Myocyte (in vitro differentiated cells): ENCODE measurements at regions not wholly inside any gene's neighbourhood (a gene's known extent, or its start where the extent isn't known, plus 50 kb on each side); places are given as distances from the start of the nearest gene placed in this dataset.
A peak's percentile ranks its signal among the peaks of the same experiment; 100 is the strongest.
"Not testable (repeated sequence)": the region's sequence is repeated elsewhere in the genome, so short reads cannot be mapped to it uniquely, and the experiment has no call there.

Experiments
- DNase-seq: peaks from one replicate; pipeline ENCODE4 v3.0.0-alpha.2; 2012; ENCODE audit warnings: low read depth

DNA sequence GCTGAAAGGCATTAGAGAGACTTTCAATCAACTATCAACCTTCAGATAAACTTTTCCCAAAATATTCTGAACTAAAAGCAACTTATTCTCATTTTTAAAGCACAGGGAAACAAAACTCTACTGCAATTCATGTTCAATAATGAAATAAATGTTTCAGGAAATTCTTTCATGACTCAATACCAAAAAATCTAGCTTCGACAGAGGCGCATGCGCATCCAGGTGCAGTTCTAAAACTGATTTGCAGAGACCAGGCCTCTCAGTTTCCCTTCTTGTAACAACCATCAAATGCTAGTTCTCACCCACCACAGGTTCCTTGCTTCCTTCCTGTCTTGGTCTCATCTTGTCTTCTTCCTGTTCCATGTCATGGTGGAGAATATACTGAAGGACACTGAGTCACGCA, 55.3 kb upstream of the NRBF2 start:
- no peak for DNase-seq

DNA sequence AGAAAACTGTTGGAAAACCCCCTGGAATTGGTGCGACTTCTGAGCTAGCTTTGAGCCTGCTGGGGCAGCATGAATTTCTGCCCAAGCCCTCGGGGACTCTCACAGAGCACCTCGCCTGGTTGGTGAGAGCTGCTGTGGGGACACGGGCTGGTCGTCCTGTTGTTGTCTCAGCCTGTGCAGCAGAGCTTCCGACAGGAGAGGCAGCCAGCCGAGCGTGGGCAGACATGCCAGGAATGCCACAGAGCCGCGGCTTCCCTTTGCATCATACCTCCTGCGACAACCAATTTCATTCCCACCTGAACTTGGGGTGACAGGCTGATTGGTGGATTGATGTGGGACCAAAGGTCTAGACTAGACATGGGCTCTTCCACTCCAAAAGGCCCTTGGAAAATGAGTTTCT, 60.2 kb upstream of the NRBF2 start:
- DNase-seq, result no peak

DNA sequence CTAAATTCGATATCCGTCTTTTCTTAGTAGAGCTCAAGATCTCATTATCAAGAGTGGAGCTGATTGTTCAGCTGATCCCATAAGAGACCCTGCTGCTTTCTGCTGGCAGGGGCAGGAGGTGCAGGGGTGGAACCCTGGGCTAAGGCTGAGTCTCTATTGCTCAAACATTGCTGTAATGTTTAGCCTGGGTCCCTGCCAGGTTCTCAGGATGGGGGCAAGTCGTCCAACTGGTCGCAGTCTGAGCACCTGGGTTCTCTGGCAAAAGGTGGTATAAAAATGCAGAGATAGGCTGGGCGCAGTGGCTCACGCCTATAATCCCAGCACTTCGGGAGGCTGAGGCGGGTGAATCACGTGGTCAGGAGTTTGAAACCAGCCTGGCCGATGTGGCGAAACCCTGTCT, 62.0 kb upstream of the NRBF2 start:
- no peak for DNase-seq

DNA sequence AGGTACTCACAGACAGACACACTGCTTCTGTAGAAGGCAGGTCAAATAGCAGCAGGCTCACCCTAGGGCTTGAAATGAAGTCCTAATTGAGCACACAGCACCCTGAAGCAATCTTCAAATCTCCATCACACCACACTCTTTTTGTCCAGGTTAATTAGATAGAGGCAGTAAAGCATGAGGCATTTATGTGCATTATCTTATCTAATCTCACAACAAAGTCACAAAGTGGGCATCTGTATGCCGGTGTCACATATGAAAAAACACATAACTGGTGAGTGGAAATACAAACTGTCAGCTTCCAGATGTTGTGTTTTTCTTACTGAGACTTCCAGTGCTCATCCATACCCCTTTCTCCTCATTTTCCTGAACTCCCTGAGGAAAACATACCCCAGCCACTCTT, 63.8 kb upstream of the NRBF2 start:
- DNase-seq, result no peak

DNA sequence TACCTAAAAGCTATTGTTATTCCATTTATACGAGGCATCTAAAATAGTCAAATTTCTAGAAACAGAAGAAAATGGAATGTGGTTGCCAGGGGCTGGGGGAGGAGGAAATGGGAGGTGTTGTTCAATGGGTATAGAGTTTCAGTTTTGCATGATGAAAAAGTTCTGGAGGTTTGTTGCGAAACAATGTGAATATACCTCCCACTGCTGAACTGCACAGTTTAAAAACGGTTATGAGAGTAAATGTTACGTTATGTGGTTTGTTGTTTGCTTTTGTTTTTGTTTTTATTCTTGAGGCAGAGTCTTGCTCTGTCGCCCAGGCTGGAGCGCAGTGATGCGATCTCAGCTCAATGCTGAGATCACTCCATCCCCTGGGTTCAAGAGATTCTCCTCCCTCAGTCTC, 64.9 kb upstream of the NRBF2 start:
- DNase-seq, result peak; percentile 6

DNA sequence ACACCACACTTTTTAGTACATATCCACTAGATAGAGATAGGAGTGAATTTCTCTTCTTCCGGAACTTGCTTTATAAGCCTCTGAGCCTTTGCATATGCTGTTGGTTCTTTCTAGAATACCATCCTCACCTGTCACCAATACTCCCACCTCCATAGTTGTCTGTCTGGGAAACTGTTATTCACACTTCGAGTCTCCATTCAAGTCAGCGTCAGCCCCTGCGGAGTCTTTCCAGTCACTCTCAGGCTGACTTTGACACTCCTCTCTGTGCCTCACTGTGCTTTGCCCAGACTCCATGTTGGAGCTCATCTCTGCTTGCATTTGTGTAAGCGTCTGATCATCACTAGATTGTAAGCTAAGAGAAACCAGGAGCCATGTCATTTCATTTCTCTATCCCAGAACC, 66.5 kb upstream of the NRBF2 start:
- no peak for DNase-seq

DNA sequence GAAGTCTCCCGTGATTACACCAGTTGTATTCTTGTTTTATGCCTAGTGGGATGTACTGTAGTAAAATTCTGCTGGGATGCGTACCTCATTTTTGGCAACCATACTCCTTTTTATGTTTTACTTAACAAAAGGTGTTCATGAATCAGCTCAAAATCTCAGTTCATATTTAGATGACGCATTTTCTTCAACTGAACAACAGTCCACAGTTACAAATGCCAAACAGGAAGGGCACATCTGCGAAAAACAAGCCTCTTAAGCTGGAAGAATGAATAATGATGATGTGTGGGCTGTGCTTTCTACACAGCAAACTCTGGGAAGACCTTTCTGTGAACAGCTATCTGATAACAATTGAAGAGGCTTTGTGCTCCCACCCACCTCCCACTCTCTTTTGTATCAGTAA, 68.4 kb upstream of the NRBF2 start:
- no peak for DNase-seq

DNA sequence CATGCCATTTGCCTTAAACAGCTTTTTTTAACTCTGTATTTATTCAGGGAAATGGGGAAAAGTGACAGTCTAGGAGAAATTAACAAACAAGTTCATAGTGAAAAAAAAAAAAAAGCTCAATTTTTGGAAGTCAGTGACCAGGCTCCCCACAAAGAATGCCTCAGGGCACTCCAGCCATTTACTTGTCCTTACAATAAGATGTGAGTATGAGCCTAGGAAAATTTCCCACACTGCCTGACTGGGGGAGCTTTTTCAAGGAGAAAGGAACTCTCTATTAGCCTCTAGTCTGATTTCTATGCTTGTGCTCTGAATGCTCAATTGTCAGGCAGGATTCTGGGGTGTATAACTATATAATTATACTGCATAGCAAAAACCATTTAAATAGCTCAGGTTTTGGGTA, 74.9 kb upstream of the NRBF2 start:
- DNase-seq, result no peak

DNA sequence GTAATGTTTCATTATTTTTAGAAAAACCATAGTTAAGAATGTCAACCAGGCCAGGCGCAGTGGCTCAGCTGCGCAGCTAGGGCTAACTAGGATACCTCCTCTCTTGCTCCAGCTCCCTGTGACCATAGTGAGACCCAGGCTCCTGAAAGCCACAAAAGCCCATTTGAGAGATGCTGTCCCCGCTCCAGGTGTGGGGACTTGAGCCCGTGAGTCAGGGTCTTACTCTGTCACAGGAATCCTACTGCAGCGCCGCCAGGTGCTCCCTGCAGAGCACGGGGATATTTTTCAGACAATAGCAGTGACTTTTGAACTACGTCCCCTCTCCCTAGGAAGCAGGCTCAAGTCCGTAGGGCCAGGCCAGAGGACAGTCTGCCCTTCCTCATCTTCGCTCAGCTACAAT, 75.6 kb upstream of the NRBF2 start:
- no peak for DNase-seq

DNA sequence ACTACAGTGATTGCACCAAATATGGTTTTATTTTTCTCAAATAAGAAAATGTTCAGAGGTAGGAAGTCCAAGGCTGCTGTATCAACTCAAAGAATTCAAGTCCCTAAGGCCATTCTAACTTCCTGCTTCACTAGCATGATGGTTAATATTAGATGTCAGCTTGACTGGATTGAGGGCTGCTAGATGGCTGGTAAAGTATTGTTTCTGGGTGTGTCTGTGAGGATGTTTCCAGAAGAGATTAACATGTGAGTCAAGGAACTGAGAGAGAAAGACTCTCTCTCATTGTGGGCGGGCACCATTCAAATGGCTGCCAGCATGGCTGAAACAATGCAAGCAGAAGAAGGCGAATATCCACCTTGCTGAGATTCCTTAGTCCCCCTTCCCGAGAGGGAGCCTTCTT, 77.4 kb upstream of the NRBF2 start:
- no peak for DNase-seq

DNA sequence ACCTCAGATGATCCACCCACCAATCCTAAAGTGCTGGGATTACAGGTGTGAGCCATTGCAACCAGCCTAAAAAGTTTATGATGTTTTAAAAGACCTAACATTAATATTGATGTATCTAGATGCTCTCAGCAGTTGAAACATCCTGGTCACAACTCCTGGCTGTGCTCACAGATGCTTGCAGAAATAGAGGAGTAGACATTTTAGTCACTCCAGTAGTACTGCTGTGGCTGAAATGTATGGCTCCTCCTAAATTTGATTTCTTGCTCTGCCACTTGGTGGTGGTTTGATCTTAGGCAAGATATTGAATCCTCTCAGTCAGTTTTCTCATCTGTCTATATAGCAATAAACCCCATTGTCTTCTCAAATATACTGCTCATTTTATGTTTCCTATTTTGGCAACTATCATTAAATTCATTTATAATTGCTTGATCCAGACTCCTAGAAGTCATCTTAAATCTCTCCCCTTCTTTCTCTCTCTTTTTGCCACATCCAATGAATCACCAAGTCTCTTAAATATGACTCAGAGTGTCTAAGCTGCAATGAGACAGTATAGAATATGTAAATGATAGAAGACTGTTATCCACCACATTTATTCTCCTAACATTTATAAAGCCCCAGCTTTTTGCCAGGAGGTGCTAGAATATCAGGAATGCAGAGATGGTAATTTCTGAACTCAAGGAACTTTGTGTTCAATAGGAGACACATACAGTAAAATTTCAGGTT, 78.1 kb upstream of the NRBF2 start:
- DNase-seq, result no peak

DNA sequence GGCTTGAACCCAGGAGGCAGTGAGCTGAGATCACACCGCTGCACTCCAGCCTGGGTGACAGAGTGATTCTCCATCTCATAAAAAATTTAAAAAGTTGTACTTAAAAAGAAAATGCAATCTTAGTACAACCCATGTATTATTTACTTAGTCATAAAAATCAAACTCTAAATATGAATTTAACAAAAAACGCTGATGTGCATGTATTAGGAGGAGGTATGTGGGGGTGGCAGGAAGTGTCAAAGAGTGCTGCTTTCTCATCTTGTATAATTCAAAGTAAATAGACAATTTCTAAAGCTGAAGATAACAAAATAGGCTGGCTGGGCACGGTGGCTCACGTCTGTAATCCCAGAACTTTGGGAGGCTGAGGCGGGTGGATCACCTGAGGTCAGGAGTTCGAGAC, 81.0 kb upstream of the NRBF2 start:
- DNase-seq, result no peak

DNA sequence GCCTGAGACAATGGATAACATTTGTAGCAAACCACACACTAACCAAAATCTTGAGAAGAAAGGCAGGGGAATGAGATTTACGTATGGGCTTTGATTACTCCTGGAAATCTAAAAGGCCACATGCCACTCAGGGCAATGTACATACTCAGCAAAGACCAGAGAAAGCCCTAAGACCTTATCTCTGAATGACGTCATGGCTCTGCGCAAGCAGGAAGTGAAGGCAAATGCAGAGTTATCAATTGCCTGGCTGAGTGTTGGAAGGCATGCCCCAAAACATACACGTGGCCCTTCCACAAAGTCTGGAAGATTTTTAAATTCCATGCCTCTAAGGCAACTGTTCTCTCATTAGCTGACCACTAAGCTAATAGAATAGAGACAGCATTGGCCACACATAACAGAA, 90.9 kb upstream of the NRBF2 start:
- no peak for DNase-seq

DNA sequence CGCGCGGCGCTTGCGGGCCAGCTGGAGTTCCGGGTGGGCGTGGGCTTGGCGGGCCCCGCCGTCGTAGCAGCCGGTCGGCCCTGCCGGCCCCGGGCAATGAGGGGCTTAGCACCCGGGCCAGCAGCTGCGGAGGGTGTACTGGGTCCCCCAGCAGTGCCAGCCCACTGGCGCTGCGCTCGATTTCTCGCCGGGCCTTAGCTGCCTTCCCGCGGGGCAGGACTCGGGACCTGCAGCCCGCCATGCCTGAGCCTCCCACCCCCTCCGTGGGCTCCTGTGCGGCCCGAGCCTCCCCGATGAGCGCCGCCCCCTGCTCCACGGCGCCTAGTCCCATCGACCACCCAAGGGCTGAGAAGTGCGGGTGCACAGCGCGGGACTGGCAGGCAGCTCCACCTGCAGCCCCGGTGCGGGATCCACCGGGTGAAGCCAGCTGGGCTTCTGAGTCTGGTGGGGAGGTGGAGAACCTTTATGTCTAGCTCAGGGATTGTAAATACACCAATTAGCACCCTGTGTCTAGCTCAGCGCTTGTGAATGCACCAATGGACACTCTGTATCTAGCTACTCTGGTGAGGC, 99.4 kb upstream of the NRBF2 start:
- DNase-seq, result not testable (repeated sequence)

DNA sequence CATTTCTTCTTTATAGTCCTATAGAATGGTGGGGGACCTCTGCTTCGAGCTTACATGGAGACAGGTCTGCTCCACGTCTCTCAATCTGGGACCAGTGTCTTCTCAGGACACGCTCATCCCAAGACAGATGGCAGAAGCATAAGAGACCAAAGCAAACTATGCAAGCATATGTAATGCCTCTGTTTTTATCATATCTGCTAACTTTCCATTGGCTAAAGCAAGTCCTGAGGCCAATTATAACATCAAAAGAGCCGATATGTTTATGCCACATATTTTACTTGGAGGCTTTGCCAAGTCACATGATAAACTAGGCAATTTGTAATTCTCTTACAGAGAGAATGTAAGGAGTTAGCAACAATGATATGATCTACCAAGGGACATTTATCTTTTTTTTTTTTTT, 102.6 kb upstream of the NRBF2 start:
- no peak for DNase-seq

DNA sequence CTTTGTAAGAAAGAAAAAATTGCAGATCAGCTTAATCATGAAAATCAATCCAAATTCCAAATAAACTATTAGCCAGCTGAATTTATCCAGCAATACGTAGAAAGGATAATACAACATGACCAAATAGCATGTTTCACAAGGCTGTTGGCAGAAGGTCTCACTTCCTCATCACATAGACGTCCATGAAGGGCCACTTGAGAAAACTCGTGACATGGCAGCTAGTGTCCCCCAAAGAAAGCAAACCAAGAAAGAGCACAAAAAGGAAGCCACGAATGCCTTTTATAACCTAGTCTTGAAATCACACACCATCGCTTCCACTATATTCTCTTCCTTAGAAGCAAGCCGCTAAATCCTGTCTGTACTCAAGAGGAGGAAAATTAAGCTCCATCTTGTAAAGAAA, 105.6 kb upstream of the NRBF2 start:
- DNase-seq, result no peak

DNA sequence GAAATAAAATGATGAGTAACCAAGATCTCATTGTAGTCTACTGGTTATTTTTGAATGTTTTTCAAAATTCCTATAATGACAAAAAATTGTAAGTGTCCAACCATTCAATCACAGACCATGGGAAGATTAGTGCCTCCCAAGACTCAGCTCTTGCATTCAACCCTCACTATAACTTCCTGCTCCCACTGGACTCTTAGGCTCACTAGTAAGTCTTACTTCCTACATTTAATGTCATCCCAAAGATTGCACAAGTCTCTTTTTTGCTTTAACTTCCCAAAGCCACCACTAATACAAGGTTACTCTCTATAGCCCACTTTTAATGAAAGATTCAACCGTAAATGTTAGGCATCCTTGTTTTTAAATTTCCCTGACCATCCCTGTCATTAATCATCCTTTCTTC, 111.9 kb upstream of the NRBF2 start:
- no peak for DNase-seq

DNA sequence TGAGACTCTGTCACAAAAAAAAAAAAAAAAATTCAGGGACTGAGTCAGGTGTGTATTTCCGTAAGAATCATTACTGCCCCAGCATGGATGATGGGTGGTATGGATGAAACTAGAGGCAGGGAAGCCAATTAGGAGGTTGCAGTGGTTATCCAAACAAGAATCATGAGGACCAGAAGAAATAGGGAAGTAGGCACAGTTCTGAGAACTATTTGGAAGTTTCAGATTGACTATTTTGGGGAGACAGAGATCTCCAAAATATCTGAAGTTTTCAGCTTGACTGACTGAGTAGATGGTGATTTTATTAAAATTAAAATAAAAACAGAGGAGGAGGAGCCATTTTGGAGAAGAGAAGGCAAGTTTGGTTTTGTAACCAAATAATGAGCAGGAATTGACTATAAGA, 119.4 kb upstream of the NRBF2 start:
- no peak for DNase-seq

DNA sequence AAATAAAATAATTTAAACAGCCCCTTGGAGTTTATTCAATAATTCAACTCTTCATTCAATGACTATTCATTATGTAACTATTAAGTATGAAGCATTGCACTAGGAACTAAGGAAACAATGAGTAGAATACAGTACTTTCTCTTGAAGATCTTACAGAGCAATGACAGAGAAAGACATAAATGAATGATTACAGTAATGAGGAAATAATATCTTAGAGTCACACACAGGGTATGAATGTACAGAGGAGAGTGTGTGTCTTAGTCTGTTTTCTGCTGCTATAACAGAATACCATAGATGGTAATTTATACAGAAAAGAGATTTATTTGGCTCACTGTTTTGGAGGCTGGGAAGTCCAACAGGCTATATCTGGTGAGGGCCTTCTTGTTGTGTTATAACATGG, 120.5 kb upstream of the NRBF2 start:
- no peak for DNase-seq

DNA sequence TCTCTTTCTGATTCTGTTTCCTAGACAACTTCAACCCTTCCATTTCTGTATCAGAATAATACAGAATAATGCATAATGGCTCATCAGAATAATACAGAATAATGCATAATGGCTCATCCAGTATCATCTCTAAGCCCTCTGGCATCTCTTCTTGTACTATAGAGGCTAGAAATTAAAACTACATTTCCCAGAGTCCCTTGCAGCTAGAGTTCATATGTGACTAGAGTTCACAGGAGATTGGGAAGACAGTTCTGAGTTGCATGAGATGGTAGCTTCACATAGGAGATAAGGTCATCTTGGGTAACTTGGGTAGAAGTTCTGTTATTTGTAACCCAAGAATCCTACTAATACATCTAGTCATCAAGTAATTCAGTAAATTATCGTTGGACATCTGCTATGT, 122.9 kb upstream of the NRBF2 start:
- DNase-seq, result no peak

DNA sequence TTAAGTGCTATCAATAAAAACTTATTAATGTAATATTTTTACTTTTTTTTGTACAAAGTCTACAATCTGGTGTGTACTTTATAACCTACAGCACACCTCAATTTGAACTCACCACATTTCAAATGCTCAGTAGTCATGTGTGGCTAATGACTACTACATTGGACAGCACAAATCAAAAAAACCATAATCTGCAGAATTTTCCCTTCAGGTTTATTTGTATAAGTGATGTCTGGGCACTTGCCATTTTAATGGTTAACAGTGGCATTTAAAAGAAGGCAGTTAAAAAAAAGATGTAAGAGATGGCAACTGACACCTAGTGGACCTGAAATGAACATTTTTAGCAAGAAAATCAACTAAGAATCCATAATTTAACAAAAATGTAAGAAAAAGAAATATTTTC, 124.6 kb upstream of the NRBF2 start:
- no peak for DNase-seq

DNA sequence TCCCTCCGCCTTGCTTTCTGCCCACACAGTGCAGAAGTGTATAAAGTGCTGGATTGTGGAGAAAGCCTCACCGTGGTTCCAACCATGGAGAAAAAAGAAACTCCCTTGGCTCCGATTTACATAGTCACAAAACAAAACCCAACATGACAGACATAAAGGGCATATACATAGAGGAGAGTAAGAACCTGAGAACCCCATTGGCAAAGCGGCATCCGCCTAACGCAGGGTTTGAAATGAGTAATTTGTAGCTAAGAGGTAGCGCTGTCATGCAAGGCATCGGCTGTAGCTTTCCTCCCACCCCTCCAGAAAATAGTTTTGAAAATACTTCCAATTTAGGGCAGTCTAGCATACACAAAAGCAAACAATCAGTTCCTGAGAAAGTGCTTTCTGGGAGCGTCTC, 126.0 kb upstream of the NRBF2 start:
- DNase-seq, result no peak

DNA sequence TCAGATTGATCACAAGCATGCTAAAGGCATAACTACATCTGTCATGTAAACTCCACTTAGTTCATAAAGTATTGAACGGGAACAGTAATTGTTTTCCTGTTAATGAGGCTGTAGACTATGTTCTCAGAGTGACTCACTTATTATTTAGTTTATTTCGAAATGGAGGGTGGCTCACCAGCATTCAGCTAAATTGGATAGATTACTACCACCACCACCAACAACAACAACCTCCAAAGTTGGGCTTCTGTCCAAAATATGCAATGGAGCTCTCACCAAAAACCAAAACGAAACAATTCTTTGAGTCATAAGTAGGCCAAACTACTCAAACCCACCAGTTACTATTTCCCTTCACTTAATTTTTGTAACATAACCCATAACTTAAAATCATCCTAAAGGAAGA, 127.9 kb upstream of the NRBF2 start:
- DNase-seq, result peak; percentile 43
